NCI-H2107 (cell line): ENCODE measurements at regions not wholly inside any gene's neighbourhood (a gene's known extent, or its start where the extent isn't known, plus 50 kb on each side); places are given as distances from the start of the nearest gene placed in this dataset.

Source experiments
- DNase-seq: peaks from one replicate; lab custom pipeline; 2025; lab: John Stamatoyannopoulos, UW

DNA sequence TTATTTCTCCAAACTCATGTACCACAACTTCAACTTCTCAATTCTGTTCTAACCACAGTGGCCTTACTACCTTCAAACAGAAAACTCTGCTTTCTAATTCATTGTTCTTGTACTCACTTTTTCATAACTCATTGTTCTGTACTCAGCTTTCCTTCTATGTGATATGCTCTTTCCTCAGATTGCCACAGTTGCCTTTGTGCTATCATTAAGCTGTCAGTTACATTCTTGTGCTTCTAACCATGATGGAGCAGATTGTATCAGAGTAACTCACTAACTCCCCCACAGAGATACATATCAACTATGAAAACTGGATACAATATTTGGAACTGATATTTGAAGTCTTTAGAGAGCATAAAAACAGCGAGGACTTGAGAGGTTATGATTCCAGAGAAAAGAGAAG lies 1213.7 kb downstream of the KCNT2 start:
- DNase-seq: no peak

- DNase-seq: no peak
Measured at GRCh38 chr1:195376190-195376589, 1232.0 kb downstream of the KCNT2 start.

GRCh38 chr1:195373856-195374255 lies 1234.4 kb downstream of the KCNT2 start:
- DNase-seq: no peak

DNA sequence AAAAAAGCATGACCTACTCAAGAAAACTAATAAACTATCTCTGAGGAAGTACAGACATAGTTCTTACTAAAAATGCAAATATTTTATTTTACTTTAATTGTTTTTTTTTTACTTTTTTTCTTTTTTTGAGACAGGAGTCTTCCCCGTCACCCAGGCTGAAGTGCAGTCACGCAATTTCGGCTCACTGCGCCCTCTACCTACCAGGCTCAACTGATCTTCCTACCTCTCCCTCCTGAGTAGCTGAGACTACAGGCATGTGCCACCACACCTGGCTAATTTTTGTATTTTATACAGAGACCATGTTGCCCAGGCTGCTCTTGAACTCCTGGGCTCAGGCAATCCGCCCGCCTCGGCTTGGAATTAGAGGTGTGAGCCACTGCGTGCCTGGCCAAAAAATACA lies 1263.1 kb downstream of the KCNT2 start:
- DNase-seq: no peak

DNA sequence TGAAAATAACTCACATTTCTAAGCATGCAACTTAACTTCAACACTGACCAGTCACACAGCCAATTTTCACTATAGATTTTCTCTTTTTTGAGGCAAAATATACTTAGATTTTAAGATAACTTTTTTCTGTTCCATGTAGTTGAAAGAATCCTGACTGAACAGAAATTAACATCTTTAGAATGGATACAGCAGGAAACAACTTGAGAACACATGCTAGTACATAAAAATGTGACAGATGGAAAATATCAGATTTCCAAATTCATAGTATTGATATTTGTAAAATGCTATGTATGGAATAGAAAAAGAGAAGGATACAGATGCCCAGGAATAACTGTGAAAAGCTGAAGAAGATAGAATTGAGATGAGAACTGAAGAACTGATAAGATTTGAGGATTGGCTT lies 1270.6 kb downstream of the KCNT2 start:
- no peak for DNase-seq

- no peak for DNase-seq
Measured at GRCh38 chr1:195336812-195337211, 1271.4 kb downstream of the KCNT2 start.

DNA sequence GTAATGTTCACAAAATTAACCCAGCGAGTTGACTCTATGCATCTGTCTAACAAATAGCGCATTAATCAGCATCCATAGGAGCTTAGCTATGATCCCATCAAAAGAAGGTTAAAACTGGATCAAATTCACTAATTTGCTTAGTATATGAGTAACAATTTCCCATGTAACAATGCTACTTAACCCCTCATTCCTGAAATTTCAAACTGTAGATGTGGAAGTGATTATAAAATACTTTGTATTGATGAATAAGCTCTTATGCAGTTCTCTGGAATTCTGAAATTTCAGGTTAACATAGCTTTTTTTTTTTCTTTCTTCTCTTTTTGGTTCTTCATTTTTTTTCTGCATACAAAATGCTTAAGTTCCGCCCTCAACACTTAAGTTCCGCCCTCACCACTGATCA lies 1272.7 kb downstream of the KCNT2 start:
- DNase-seq: no peak

- DNase-seq: no peak
Measured at GRCh38 chr1:195332102-195332501, 1276.1 kb downstream of the KCNT2 start.

DNA sequence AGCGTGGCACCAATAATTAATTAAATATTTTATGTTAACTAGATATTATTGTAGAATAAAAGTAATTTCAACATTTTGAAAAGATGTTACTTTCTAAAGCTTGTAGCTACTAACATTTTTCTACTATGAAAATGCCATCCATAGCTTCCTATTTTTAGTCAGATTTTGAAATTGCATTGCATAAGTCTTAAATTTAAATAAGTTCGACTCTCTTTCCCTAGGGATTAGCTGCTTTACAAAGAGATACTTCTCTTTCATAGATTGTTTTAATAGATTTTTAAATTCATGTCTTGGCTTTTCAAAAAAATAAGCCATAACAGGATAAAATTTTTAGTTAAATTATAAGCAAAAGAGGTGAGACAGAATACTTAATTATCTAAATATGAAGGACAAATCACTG lies 1279.6 kb downstream of the KCNT2 start:
- DNase-seq: no peak

DNA sequence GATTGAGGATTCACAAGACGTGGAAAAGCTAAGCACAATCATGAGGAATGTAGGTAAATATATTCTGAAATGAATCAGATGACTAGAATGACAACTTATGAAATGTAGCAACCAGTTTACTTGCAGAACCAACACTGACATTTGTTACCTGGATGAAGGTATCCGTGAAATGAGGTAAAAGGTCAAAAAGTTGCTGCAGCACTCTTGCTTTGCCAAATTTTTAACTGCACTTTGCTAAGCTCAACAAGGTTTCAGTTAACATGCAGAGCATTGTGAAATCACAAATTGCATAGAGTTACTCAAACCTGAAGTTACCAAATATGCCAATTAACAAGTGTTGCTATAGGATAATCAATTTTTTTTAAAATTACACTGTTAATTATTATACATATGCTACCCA lies 1280.1 kb downstream of the KCNT2 start:
- no peak for DNase-seq

DNA sequence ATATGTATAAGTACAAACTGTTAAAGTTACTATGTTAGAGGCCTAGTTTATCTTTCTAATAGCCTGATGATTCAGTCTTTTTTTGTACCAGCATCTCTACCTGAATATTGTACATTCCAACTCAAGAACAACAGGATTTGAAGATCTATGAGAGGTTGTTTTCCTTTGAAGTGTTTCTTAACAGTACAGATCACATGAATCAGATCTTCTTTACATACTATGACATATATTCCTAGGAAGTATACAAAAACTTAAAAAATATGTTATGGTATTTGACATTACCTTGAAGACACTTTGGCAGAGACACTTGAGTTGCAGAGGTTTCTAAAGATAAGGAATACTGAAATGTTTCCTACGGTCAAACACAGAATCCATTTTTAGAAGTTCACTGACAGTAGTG lies 1280.9 kb downstream of the KCNT2 start:
- no peak for DNase-seq

GRCh38 chr1:195326325-195326724 lies 1281.9 kb downstream of the KCNT2 start:
- no peak for DNase-seq

GRCh38 chr1:195325181-195325580 lies 1283.1 kb downstream of the KCNT2 start:
- DNase-seq: no peak

GRCh38 chr1:195306281-195306680 lies 1302.0 kb downstream of the KCNT2 start:
- DNase-seq: no peak

- DNase-seq: no peak
Measured at GRCh38 chr1:195294911-195295310, 1313.3 kb downstream of the KCNT2 start.

GRCh38 chr1:195278644-195279043 lies 1329.6 kb downstream of the KCNT2 start:
- no peak for DNase-seq

GRCh38 chr1:195275710-195276109 lies 1332.5 kb downstream of the KCNT2 start:
- DNase-seq: no peak

DNA sequence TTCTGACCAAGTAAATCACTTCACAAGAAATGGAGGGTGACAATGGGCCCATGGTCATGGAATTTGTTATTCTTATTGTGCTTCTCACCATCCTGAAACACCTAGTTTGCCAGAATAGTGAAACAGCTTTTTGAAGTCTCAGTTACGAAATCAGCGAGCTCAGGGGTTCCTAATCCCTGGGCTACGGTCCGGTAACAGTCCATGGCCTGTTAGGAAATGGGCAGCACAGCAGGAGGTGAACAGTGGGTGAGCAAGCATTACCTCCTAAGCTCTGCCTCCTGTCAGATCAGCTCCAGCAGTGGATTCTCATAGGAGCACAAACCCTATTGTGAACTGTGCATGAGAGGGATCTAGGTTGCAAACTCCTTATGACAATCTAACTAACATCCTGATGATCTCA lies 1356.3 kb downstream of the KCNT2 start:
- DNase-seq: no peak

DNA sequence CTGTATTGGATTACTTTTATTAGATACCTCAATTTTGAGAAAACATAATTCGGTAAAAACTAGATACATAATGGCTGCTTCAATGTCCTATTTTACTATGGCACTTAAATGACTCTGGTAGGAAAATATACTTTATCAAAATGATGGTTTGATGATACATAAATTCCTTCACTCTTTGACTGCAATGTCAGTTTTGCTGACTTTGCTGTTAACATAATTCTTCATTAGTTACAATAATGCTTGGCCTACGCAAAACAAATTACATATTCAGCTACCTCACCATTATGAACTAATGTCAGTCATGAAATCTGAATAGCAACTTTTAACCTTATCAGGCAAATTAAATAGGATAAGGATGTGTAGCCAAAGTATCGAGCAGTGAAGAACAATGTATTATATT lies 1364.7 kb downstream of the KCNT2 start:
- DNase-seq: no peak

DNA sequence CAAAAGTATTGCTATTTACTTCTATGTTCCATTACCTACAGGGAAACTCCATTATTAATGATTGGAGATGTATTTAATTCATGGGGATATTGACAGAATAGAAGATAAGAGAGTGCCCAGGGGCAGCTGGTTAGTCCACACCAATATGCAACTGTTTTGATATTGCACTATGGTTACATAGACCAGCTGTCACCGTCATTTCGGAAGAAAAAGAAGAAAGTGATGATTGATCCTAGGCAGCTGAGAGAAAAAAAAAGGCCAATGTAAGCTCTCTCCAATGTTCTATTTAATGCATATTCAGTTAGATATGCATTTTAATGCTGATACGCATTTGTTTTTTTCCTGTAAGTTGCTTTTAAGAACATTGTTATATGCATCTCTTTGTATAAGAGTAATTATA lies 1367.2 kb downstream of the KCNT2 start:
- no peak for DNase-seq

DNA sequence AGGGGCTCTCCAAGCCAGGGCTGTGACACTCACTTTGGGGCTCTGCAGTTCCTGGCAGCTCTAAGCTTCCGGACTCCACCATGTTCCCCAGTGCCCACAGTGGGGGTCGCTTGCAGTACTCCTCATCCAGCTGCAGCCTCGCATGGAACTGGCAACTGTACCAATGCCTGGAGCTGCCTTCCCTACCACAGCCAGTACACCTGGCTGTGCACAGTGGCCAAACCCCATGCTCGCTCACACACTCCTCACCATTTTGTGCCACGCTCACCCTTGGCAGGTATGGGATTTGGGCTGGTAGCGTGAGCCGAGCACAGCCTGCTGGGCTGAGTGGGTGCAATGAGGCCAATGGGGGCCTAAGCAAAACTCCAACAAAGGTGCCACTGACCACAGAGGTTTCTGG lies 1369.9 kb downstream of the KCNT2 start:
- no peak for DNase-seq

DNA sequence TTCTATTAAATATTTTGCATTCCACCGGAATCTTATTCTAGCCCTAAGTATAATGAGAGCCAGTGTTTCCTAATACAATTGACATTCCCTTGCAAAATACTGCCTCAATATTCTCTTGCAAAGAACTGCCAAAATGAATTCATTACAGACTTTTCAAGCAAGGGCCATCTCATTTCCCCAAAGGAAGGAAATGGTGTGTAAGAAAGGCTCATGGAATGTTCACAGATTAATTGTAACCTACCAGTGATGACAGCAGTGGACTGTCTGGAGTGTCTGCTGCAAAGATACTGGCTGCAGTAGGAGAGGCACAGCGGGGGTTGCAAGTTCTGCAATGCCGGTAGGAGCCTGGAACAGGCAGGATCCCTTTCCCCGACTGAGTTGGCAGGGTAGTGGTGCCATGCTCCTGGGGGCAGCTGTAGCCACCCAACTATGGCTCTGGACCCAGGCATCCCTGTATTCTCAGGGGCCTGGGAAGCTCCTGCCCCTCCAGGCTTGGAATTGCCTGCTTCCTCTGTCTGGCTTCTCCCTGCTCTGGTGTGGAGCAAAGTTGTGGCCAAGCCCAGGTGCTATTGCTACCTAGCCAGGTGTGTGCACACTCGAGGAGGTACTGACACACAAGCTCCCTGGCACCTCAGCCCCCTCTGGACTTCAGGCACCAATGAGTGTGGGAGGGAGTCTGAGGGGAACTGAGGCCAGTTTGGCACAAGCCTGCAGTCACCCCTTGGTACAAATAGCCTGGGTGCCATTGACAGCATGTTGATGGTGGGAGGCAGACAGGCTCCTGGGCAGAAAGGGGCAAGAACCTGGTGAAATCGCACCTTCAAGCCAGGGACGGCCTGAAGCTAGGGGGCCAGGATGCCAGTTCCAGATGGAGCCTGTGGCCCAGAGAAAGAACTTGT lies 1371.0 kb downstream of the KCNT2 start:
- DNase-seq: no peak

DNA sequence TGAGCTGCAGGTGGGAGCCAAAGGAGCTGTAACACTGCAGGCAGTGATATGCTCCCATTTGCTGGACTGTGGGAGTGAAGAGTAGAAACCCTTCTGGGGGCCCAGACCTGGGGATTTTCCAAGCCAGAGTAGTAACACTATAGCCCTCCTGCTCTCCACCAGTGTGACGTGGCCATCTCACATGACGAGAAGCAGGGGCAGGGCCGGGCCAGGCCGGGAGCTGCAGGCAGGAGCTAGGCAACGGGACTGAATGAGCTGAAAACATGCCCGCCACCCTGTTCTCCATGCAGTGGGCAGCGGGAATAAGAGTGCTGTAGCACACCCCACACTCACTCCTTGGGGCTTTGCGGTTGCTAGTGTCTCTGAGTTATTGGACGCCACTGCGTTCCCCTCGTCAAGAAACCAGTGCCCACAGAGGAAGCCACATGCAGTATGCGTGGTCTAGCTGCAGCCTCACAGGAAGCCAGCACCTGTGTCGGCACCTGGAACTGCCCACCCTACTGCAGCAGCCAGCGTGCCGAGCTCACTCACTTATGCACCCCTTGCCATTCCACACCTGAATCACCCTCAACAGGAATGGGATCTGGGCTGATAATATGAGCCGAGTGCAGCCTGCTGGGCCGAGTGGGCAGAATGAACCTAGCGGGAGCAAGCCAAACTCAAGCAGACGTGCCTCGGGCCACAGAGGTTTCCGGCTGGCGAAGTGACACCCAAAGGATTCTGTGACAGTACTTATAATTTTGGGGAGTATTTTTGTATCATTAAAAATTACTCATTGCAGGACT lies 1389.6 kb downstream of the KCNT2 start:
- DNase-seq: no peak
